HepG2 (cell line): ENCODE measurements at regions not wholly inside any gene's neighbourhood (a gene's known extent, or its start where the extent isn't known, plus 50 kb on each side); places are given as distances from the start of the nearest gene placed in this dataset.

ENCODE experiments used
- ARNTL ChIP-seq: sonication (generic); formaldehyde crosslinking; IDR thresholded peaks from 2 replicates; pipeline ENCODE4 v1.4.0; 2020; ENCODE audit warnings: mild to moderate bottlenecking, missing genetic modification reagents
- ASH2L ChIP-seq: fragments of 300-600, 200-600 bp; sonication (generic); IDR thresholded peaks from 2 replicates; pipeline ENCODE4 v1.7.0; 2017; ENCODE audit warnings: low read depth, mild to moderate bottlenecking, moderate library complexity, mixed read lengths, low read length; ENCODE audit not compliant: insufficient read length
- E2F5 ChIP-seq: sonication (generic); formaldehyde crosslinking; conservative IDR thresholded peaks from 2 replicates; pipeline ENCODE4 v1.4.0; 2020; ENCODE audit warnings: missing genetic modification reagents
- GMEB1 ChIP-seq: sonication (generic); formaldehyde crosslinking; IDR thresholded peaks from 2 replicates; pipeline ENCODE4 v1.5.1; 2020; ENCODE audit warnings: missing genetic modification reagents, mild to moderate bottlenecking, borderline replicate concordance
- HCFC1 ChIP-seq: fragments of 150-350 bp; IDR thresholded peaks from 2 replicates; pipeline ENCODE4 v1.6.1; 2014; ENCODE audit warnings: low read depth, low read length
- HDAC1 ChIP-seq: sonication (generic); formaldehyde crosslinking; IDR thresholded peaks from 2 replicates; pipeline ENCODE4 v1.5.1; 2020; ENCODE audit warnings: mild to moderate bottlenecking, missing genetic modification reagents
- HNRNPK ChIP-seq: fragments of 200-400 bp; formaldehyde crosslinking; IDR thresholded peaks from 2 replicates; pipeline ENCODE4 v1.6.1; 2018; ENCODE audit warnings: low read length, low read depth, moderate library complexity, mild to moderate bottlenecking; ENCODE audit not compliant: poor library complexity, severe bottlenecking
- KMT2A ChIP-seq: sonication (generic); formaldehyde crosslinking; IDR thresholded peaks from 2 replicates; pipeline ENCODE4 v1.4.0; 2020; ENCODE audit warnings: missing genetic modification reagents
- LCORL ChIP-seq, 2 experiments: fragments of 450-650 bp in 1 of 2; sonication (generic) in 1 of 2; formaldehyde crosslinking in 1 of 2; IDR thresholded peaks; 2 replicates each; pipeline versions ENCODE4 v1.5.0 to v1.6.1; 2017 to 2020; ENCODE audit warnings: antibody characterized with exemption in 1 of 2, missing genetic modification reagents in 1 of 2
- MAFK ChIP-seq, 2 experiments: IDR thresholded peaks in 1 of 2; conservative IDR thresholded peaks in 1 of 2; 2 replicates each; pipeline ENCODE4 v1.6.1; 2011; ENCODE audit warnings: improper control_type of control experiment in 2 of 2, low read length in 2 of 2
- NCOA2 ChIP-seq: sonication (generic); formaldehyde crosslinking; IDR thresholded peaks from 2 replicates; pipeline ENCODE4 v1.8.0; 2022; ENCODE audit warnings: inconsistent platforms
- RARG ChIP-seq: sonication (generic); formaldehyde crosslinking; IDR thresholded peaks from 2 replicates; pipeline ENCODE4 v1.4.0; 2020; ENCODE audit warnings: low read depth, mild to moderate bottlenecking, missing genetic modification reagents
- ZKSCAN1 ChIP-seq: fragments of 150-350 bp; IDR thresholded peaks from 2 replicates; pipeline ENCODE4 v1.6.1; 2014; ENCODE audit warnings: low read length
- ZNF263 ChIP-seq: sonication (generic); formaldehyde crosslinking; IDR thresholded peaks from 2 replicates; pipeline ENCODE4 v1.4.0; 2020; ENCODE audit warnings: missing genetic modification reagents
- ZNF34 ChIP-seq: sonication (generic); formaldehyde crosslinking; IDR thresholded peaks from 2 replicates; pipeline ENCODE4 v1.4.0; 2020; ENCODE audit warnings: mild to moderate bottlenecking, missing genetic modification reagents, borderline replicate concordance
- ZNF562 ChIP-seq: sonication (generic); formaldehyde crosslinking; IDR thresholded peaks from 2 replicates; pipeline ENCODE4 v1.8.0; 2022; ENCODE audit warnings: missing genetic modification reagents, borderline replicate concordance
- ZNF776 ChIP-seq: sonication (generic); formaldehyde crosslinking; IDR thresholded peaks from 2 replicates; pipeline ENCODE4 v1.4.0; 2020; ENCODE audit warnings: mild to moderate bottlenecking, missing genetic modification reagents
- TF ChIP-seq, protein P1 (sequence below): sonication (generic); formaldehyde crosslinking; IDR thresholded peaks from 2 replicates; pipeline ENCODE4 v1.4.0; 2020; ENCODE audit warnings: mild to moderate bottlenecking, missing genetic modification reagents
- TF ChIP-seq, protein P2 (sequence below): sonication (generic); formaldehyde crosslinking; IDR thresholded peaks from 2 replicates; pipeline ENCODE4 v1.4.0; 2020; ENCODE audit warnings: mild to moderate bottlenecking, missing genetic modification reagents
- TF ChIP-seq, protein P3 (sequence below): conservative IDR thresholded peaks from 2 replicates; pipeline ENCODE4 v1.6.1; 2018; ENCODE audit warnings: missing genetic modification reagents

GRCh38 chr7:130941322-130942210 lies 207.6 kb upstream of the KLF14 start (continued):
- TF ChIP-seq ASH2L: peak; percentile 57
- 0 out of 2 replicates have a peak, but pooled peaks have one; percentile 27 for TF ChIP-seq ARNTL (CRISPR knock-in tag)
- 0 out of 2 replicates have a peak, but pooled peaks have one; percentile 31 for TF ChIP-seq ZNF776
- peak; percentile 38 to 56 for TF ChIP-seq MAFK (conservative IDR thresholded peaks at IDR 0.05 in 1 of 2, IDR thresholded peaks at IDR 0.05 in 1 of 2; ENCODE audit: low read length in 2 of 2)
- TF ChIP-seq, protein P1, sequence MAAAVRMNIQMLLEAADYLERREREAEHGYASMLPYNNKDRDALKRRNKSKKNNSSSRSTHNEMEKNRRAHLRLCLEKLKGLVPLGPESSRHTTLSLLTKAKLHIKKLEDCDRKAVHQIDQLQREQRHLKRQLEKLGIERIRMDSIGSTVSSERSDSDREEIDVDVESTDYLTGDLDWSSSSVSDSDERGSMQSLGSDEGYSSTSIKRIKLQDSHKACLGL (CRISPR knock-in tag): no peak; the same call in 1 of the 2 replicates
- TF ChIP-seq E2F5: no peak
- TF ChIP-seq, protein P2, sequence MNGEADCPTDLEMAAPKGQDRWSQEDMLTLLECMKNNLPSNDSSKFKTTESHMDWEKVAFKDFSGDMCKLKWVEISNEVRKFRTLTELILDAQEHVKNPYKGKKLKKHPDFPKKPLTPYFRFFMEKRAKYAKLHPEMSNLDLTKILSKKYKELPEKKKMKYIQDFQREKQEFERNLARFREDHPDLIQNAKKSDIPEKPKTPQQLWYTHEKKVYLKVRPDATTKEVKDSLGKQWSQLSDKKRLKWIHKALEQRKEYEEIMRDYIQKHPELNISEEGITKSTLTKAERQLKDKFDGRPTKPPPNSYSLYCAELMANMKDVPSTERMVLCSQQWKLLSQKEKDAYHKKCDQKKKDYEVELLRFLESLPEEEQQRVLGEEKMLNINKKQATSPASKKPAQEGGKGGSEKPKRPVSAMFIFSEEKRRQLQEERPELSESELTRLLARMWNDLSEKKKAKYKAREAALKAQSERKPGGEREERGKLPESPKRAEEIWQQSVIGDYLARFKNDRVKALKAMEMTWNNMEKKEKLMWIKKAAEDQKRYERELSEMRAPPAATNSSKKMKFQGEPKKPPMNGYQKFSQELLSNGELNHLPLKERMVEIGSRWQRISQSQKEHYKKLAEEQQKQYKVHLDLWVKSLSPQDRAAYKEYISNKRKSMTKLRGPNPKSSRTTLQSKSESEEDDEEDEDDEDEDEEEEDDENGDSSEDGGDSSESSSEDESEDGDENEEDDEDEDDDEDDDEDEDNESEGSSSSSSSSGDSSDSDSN (CRISPR knock-in tag): 0 out of 2 replicates have a peak, but pooled peaks have one; percentile 23
- 0 out of 2 replicates have a peak, but pooled peaks have one; percentile 16 for TF ChIP-seq HDAC1 (CRISPR knock-in tag)
- peak; percentile 52; the same call in 1 of the 2 replicates for TF ChIP-seq KMT2A (CRISPR knock-in tag)
- no peak for TF ChIP-seq LCORL (IDR thresholded peaks at IDR 0.05)
- no peak for TF ChIP-seq LCORL (CRISPR knock-in tag; IDR thresholded peaks at IDR 0.05)
- TF ChIP-seq, protein P3, sequence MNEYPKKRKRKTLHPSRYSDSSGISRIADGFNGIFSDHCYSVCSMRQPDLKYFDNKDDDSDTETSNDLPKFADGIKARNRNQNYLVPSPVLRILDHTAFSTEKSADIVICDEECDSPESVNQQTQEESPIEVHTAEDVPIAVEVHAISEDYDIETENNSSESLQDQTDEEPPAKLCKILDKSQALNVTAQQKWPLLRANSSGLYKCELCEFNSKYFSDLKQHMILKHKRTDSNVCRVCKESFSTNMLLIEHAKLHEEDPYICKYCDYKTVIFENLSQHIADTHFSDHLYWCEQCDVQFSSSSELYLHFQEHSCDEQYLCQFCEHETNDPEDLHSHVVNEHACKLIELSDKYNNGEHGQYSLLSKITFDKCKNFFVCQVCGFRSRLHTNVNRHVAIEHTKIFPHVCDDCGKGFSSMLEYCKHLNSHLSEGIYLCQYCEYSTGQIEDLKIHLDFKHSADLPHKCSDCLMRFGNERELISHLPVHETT: no peak
- TF ChIP-seq NCOA2 (CRISPR knock-in tag): 0 out of 2 replicates have a peak, but pooled peaks have one; percentile 13
- no peak for TF ChIP-seq HNRNPK
- peak; percentile 40; the same call in 1 of the 2 replicates for TF ChIP-seq GMEB1 (CRISPR knock-in tag)
- TF ChIP-seq ZNF562 (CRISPR knock-in tag): no peak
- TF ChIP-seq ZNF34: 0 out of 2 replicates have a peak, but pooled peaks have one; percentile 43
- TF ChIP-seq HCFC1: no peak
- TF ChIP-seq ZKSCAN1: no peak
- TF ChIP-seq RARG: no peak
- TF ChIP-seq ZNF263: 0 out of 2 replicates have a peak, but pooled peaks have one; percentile 24
